ENCODE measurements at regions not wholly inside any gene's neighbourhood (a gene's known extent, or its start where the extent isn't known, plus 50 kb on each side); places are given as distances from the start of the nearest gene placed in this dataset.

DNA sequence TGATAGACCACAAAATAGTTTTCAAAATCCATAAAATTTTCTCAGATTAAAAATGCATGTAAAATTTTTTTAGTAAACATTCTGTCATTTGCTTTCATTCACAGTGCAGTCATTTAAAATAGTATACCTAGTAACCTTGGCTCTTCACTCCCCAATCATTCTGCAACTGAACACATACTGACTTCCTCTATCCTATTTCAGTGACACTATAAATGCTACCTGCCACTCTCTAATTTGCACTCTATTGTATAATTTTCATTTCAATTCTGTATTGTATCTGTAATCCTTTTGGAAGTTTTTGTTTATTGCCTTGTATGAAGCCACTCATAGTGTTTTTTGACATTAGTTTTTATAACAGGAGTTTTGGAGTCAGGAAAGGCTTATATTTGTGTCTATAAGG, 1029.1 kb upstream of the NCAM2 start:
- Histone ChIP-seq H3K9ac (ENCODE audit: insufficient read length, low read depth) (no peak overlapping the region), H3K9me3 (ENCODE audit: insufficient read depth, low read length) (peaks cover under 1% of the 10 kb centered on the region; the same call in 1 of the 2 replicates), H3K36me3 (ENCODE audit: insufficient read depth, insufficient read length, low read length) (no peaks in the 10 kb centered on the region), H3K27me3 (ENCODE audit: insufficient read depth, insufficient read length) (no peaks in the 10 kb centered on the region), H3K4me3 (ENCODE audit: insufficient read length, low read depth) (no peak overlapping the region), H3K4me1 (ENCODE audit: insufficient read depth, insufficient read length) (no peaks in the 10 kb centered on the region)
- TF ChIP-seq ZNF274 (IDR thresholded peaks at IDR 0.05; ENCODE audit: low read depth, low read length) = no peak
- no peak for TF ChIP-seq YY1 (IDR thresholded peaks at IDR 0.05; ENCODE audit: insufficient read depth, insufficient read length)
- no peak for TF ChIP-seq SUZ12 (IDR thresholded peaks at IDR 0.05; ENCODE audit: extremely low read depth, insufficient read depth, insufficient read length)
- DNase-seq (ENCODE audit: low read depth, low spot score) = no peak

- no peaks in the 10 kb centered on the region for H3K27me3 ChIP-seq (ENCODE audit: insufficient read depth, insufficient read length)
Observed at GRCh38 chr21:19981938-19982337, 1016.3 kb upstream of the NCAM2 start.

GRCh38 chr21:19986396-19986795, 1011.8 kb upstream of the NCAM2 start:
- DNase-seq (ENCODE audit: low read depth, low spot score) = no peak
- Histone ChIP-seq H3K4me1 (ENCODE audit: insufficient read depth, insufficient read length) (no peaks in the 10 kb centered on the region), H3K27me3 (ENCODE audit: insufficient read depth, insufficient read length) (no peaks in the 10 kb centered on the region), H3K4me3 (ENCODE audit: insufficient read length, low read depth) (no peak overlapping the region), H3K9ac (ENCODE audit: insufficient read length, low read depth) (no peak overlapping the region), H3K36me3 (ENCODE audit: insufficient read depth, insufficient read length, low read length) (no peaks in the 10 kb centered on the region), H3K9me3 (ENCODE audit: insufficient read depth, low read length) (no peaks in the 10 kb centered on the region)
- no peak for TF ChIP-seq SUZ12 (IDR thresholded peaks at IDR 0.05; ENCODE audit: extremely low read depth, insufficient read depth, insufficient read length)
- no peak for TF ChIP-seq YY1 (IDR thresholded peaks at IDR 0.05; ENCODE audit: insufficient read depth, insufficient read length)
- TF ChIP-seq ZNF274 (IDR thresholded peaks at IDR 0.05; ENCODE audit: low read depth, low read length) = no peak

More at GRCh38 chr21:19981938-19982337, 1016.3 kb upstream of the NCAM2 start:
- Histone ChIP-seq H3K4me3 (ENCODE audit: insufficient read length, low read depth) (no peak overlapping the region), H3K36me3 (ENCODE audit: insufficient read depth, insufficient read length, low read length) (no peaks in the 10 kb centered on the region), H3K9me3 (ENCODE audit: insufficient read depth, low read length) (no peaks in the 10 kb centered on the region), H3K9ac (ENCODE audit: insufficient read length, low read depth) (no peak overlapping the region), H3K4me1 (ENCODE audit: insufficient read depth, insufficient read length) (no peaks in the 10 kb centered on the region)
- no peak for DNase-seq (ENCODE audit: low read depth, low spot score)
- TF ChIP-seq ZNF274 (IDR thresholded peaks at IDR 0.05; ENCODE audit: low read depth, low read length) (no peak), SUZ12 (IDR thresholded peaks at IDR 0.05; ENCODE audit: extremely low read depth, insufficient read depth, insufficient read length) (no peak), YY1 (IDR thresholded peaks at IDR 0.05; ENCODE audit: insufficient read depth, insufficient read length) (no peak)

GRCh38 chr21:19987671-19988070, 1010.5 kb upstream of the NCAM2 start:
- Histone ChIP-seq H3K27me3 (ENCODE audit: insufficient read depth, insufficient read length) (no peaks in the 10 kb centered on the region), H3K4me1 (ENCODE audit: insufficient read depth, insufficient read length) (no peaks in the 10 kb centered on the region), H3K9ac (ENCODE audit: insufficient read length, low read depth) (no peak overlapping the region), H3K4me3 (ENCODE audit: insufficient read length, low read depth) (no peak overlapping the region), H3K9me3 (ENCODE audit: insufficient read depth, low read length) (no peaks in the 10 kb centered on the region), H3K36me3 (ENCODE audit: insufficient read depth, insufficient read length, low read length) (no peaks in the 10 kb centered on the region)
- no peak for DNase-seq (ENCODE audit: low read depth, low spot score)
- no peak for TF ChIP-seq YY1 (IDR thresholded peaks at IDR 0.05; ENCODE audit: insufficient read depth, insufficient read length)
- TF ChIP-seq ZNF274 (IDR thresholded peaks at IDR 0.05; ENCODE audit: low read depth, low read length) = no peak
- TF ChIP-seq SUZ12 (IDR thresholded peaks at IDR 0.05; ENCODE audit: extremely low read depth, insufficient read depth, insufficient read length) = no peak

DNA sequence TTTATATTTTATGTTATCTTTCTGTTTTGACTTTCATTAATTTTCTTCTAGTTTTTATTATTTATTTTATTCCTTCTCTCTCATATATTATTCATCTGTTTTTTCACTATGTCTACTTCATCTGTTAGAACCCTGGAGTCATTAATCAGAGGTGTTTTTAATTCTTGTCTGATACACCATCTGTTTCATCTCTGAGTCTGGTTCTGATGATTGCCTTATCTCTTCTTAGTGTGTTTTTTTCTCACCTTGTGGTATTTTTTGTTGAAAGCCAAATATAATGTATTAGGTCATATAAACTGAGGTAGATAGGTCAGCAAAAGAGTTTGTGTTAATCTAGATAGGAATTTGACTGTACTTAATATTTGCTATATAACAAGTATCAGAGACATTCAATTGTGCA, 1005.7 kb upstream of the NCAM2 start:
- Histone ChIP-seq H3K27me3 (ENCODE audit: insufficient read depth, insufficient read length) (no peaks in the 10 kb centered on the region), H3K4me1 (ENCODE audit: insufficient read depth, insufficient read length) (no peaks in the 10 kb centered on the region), H3K9ac (ENCODE audit: insufficient read length, low read depth) (no peak overlapping the region), H3K36me3 (ENCODE audit: insufficient read depth, insufficient read length, low read length) (no peaks in the 10 kb centered on the region), H3K4me3 (ENCODE audit: insufficient read length, low read depth) (no peak overlapping the region), H3K9me3 (ENCODE audit: insufficient read depth, low read length) (peaks cover 13% of the 10 kb centered on the region)
- TF ChIP-seq ZNF274 (IDR thresholded peaks at IDR 0.05; ENCODE audit: low read depth, low read length) = no peak
- TF ChIP-seq SUZ12 (IDR thresholded peaks at IDR 0.05; ENCODE audit: extremely low read depth, insufficient read depth, insufficient read length) = no peak
- no peak for TF ChIP-seq YY1 (IDR thresholded peaks at IDR 0.05; ENCODE audit: insufficient read depth, insufficient read length)
- no peak for DNase-seq (ENCODE audit: low read depth, low spot score)

- TF ChIP-seq YY1 (IDR thresholded peaks at IDR 0.05; ENCODE audit: insufficient read depth, insufficient read length) (no peak), ZNF274 (IDR thresholded peaks at IDR 0.05; ENCODE audit: low read depth, low read length) (no peak), SUZ12 (IDR thresholded peaks at IDR 0.05; ENCODE audit: extremely low read depth, insufficient read depth, insufficient read length) (no peak)
- no peak for DNase-seq (ENCODE audit: low read depth, low spot score)
Observed at GRCh38 chr21:19993268-19993667, 1004.9 kb upstream of the NCAM2 start.

DNA sequence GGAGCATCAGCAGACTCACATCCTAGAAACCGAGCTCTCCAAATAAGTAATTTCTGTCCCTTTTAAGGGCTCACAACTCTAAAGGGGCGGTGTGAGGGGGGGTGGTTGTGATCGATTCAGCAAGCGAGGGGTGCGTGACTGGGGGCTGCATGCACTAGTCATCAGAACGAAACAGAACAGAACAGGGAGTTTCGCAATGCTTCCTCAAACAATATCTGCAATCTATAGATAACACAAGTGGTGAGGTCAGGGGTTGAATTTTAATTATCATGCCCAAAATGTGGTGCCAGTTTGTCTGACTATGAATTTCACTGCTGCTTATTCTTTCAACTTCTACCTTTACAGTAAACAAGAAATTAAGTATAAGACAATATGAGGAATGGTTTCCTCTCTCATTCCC, 1003.0 kb upstream of the NCAM2 start:
- no peak overlapping the region for H3K4me3 ChIP-seq (ENCODE audit: insufficient read length, low read depth)
- H3K9ac ChIP-seq (ENCODE audit: insufficient read length, low read depth) = no peak overlapping the region
- H3K36me3 ChIP-seq (ENCODE audit: insufficient read depth, insufficient read length, low read length) = no peaks in the 10 kb centered on the region
- TF ChIP-seq YY1 (IDR thresholded peaks at IDR 0.05; ENCODE audit: insufficient read depth, insufficient read length) = no peak
- no peak for TF ChIP-seq ZNF274 (IDR thresholded peaks at IDR 0.05; ENCODE audit: low read depth, low read length)
- TF ChIP-seq SUZ12 (IDR thresholded peaks at IDR 0.05; ENCODE audit: extremely low read depth, insufficient read depth, insufficient read length) = no peak
- H3K9me3 ChIP-seq (ENCODE audit: insufficient read depth, low read length) = peaks cover 16% of the 10 kb centered on the region
- no peaks in the 10 kb centered on the region for H3K27me3 ChIP-seq (ENCODE audit: insufficient read depth, insufficient read length)
- no peak for DNase-seq (ENCODE audit: low read depth, low spot score)
- no peaks in the 10 kb centered on the region for H3K4me1 ChIP-seq (ENCODE audit: insufficient read depth, insufficient read length)

More at GRCh38 chr21:19993268-19993667, 1004.9 kb upstream of the NCAM2 start:
- H3K9ac ChIP-seq (ENCODE audit: insufficient read length, low read depth) = no peak overlapping the region
- no peaks in the 10 kb centered on the region for H3K27me3 ChIP-seq (ENCODE audit: insufficient read depth, insufficient read length)
- H3K9me3 ChIP-seq (ENCODE audit: insufficient read depth, low read length) = peaks cover 13% of the 10 kb centered on the region
- no peak overlapping the region for H3K4me3 ChIP-seq (ENCODE audit: insufficient read length, low read depth)
- H3K4me1 ChIP-seq (ENCODE audit: insufficient read depth, insufficient read length) = no peaks in the 10 kb centered on the region
- no peaks in the 10 kb centered on the region for H3K36me3 ChIP-seq (ENCODE audit: insufficient read depth, insufficient read length, low read length)

Measured in NT2/D1 (cell line).